Esophagus squamous epithelium (tissue), 5 donors: ENCODE measurements at regions not wholly inside any gene's neighbourhood (a gene's known extent, or its start where the extent isn't known, plus 50 kb on each side); places are given as distances from the start of the nearest gene placed in this dataset.

Experiments
- DNase-seq: peaks from one replicate; lab custom pipeline; 2025; lab: John Stamatoyannopoulos, UW
- H3K27ac ChIP-seq, 4 donors: fragments of 200-600 bp; sonication (generic); one replicate each; pipeline ENCODE4 v1.5.1; 2016 to 2019; ENCODE audit warnings: mild to moderate bottlenecking in 1 of 4
- H3K27me3 ChIP-seq, 4 donors: fragments of 200-600 bp; sonication (generic); 1 replicate in 3 of 4; 2 replicates in 1 of 4; pipeline versions ENCODE4 v1.5.1 to v1.6.0; 2017 to 2021; ENCODE audit warnings: antibody characterized with exemption in 1 of 4
- H3K36me3 ChIP-seq, 3 donors: fragments of 200-600 bp; sonication (generic); one replicate each; pipeline ENCODE4 v1.5.1; 2016 to 2019
- H3K4me1 ChIP-seq, 3 donors: fragments of 200-600 bp; sonication (generic); one replicate each; pipeline ENCODE4 v1.5.1; 2017 to 2019
- H3K4me3 ChIP-seq, 4 donors: fragments of 200-600 bp; sonication (generic); 1 replicate in 3 of 4; 2 replicates in 1 of 4; pipeline ENCODE4 v1.5.1; 2016 to 2019; ENCODE audit warnings: mild to moderate bottlenecking in 2 of 4, moderate library complexity in 1 of 4
- H3K9me3 ChIP-seq, 3 donors: fragments of 200-600 bp; sonication (generic); one replicate each; pipeline ENCODE4 v1.5.1; 2016 to 2019
- POLR2A ChIP-seq, 4 donors: fragments of 450-650 bp; IDR thresholded peaks; one replicate each; pipeline ENCODE4 v1.6.1; 2017; ENCODE audit warnings: antibody characterized with exemption in 4 of 4, mild to moderate bottlenecking in 4 of 4, moderate library complexity in 3 of 4
- WGBS, 2 donors: methylation state at CpG; one replicate each; pipeline ENCODE4 v1.1.5; 2018; 5-methylcytosine and 5-hydroxymethylcytosine counted together
- intact Hi-C: fragments of 100-400 bp; cut with DNase I; formaldehyde crosslinking; loops from one replicate; pipeline ENCODE4 v1.15.0; 2022
- TF ChIP-seq, protein P1 (sequence below), 6 experiments: fragments of 450-650 bp in 4 of 6; fragments of 200-600 bp in 2 of 6; sonication (generic) in 2 of 6; IDR thresholded peaks; one replicate each; pipeline ENCODE4 v1.5.1; 2016 to 2019; ENCODE audit warnings: antibody characterized with exemption in 6 of 6, mild to moderate bottlenecking in 4 of 6, moderate library complexity in 4 of 6
- donor health status: DM: yes; HTN: yes; CAD: no.

DNA sequence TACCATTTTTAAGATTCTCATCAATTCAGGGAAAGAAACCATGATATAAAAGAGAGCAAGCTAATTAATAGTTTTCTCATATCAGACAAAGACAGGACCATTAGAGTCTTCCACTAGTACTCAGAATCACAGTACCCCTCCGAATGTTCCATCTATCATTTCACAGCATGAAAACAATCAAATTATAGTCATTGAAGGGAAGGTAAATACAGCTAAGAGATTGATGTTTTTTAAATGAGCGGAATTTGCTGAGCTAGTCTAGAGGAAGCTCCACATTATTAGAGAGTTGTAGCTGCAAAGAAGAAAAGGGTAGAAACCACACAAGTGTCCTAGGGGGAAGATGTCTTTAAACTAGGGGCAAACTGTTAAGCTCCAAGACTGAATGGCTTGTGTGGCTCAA, 808.9 kb downstream of the CDH11 start:
- DNase-seq: no peak
- Histone ChIP-seq H3K4me1 (no peaks in the 10 kb centered on the region), H3K36me3 (no peaks in the 10 kb centered on the region), H3K4me3 (no peak overlapping the region), H3K27ac (no peak overlapping the region), H3K27me3 (no peaks in the 10 kb centered on the region), H3K9me3 (no peaks in the 10 kb centered on the region)
- intact Hi-C loops: no loop called here
- WGBS, 2 donors: 59 to 62% methylated on average over 2 of the region's 2 CpGs
- TF ChIP-seq POLR2A (IDR thresholded peaks at IDR 0.05): no peak
- TF ChIP-seq, protein P1, sequence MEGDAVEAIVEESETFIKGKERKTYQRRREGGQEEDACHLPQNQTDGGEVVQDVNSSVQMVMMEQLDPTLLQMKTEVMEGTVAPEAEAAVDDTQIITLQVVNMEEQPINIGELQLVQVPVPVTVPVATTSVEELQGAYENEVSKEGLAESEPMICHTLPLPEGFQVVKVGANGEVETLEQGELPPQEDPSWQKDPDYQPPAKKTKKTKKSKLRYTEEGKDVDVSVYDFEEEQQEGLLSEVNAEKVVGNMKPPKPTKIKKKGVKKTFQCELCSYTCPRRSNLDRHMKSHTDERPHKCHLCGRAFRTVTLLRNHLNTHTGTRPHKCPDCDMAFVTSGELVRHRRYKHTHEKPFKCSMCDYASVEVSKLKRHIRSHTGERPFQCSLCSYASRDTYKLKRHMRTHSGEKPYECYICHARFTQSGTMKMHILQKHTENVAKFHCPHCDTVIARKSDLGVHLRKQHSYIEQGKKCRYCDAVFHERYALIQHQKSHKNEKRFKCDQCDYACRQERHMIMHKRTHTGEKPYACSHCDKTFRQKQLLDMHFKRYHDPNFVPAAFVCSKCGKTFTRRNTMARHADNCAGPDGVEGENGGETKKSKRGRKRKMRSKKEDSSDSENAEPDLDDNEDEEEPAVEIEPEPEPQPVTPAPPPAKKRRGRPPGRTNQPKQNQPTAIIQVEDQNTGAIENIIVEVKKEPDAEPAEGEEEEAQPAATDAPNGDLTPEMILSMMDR (IDR thresholded peaks at IDR 0.05): no peak

GRCh38 chr16:64312292-64312691, 809.6 kb downstream of the CDH11 start:
- no peaks in the 10 kb centered on the region for H3K9me3 ChIP-seq
- no peaks in the 10 kb centered on the region for H3K36me3 ChIP-seq
- H3K4me3 ChIP-seq: no peak overlapping the region
- TF ChIP-seq, protein P1 (IDR thresholded peaks at IDR 0.05): no peak
- TF ChIP-seq POLR2A (IDR thresholded peaks at IDR 0.05): no peak
- H3K27ac ChIP-seq: no peak overlapping the region
- H3K27me3 ChIP-seq: no peaks in the 10 kb centered on the region
- intact Hi-C loops: no loop called here
- no peak for DNase-seq
- H3K4me1 ChIP-seq: no peaks in the 10 kb centered on the region

- H3K9me3 ChIP-seq: no peaks in the 10 kb centered on the region
- no peak overlapping the region for H3K27ac ChIP-seq
- 58 to 69% methylated on average over 1 of the region's 1 CpG for whole genome bisulfite sequencing, 2 donors
- no peak for DNase-seq
- TF ChIP-seq POLR2A (IDR thresholded peaks at IDR 0.05): no peak
- TF ChIP-seq, protein P1 (IDR thresholded peaks at IDR 0.05): no peak
- H3K4me1 ChIP-seq: no peaks in the 10 kb centered on the region
- H3K27me3 ChIP-seq: no peaks in the 10 kb centered on the region
- no peaks in the 10 kb centered on the region for H3K36me3 ChIP-seq
- intact Hi-C loops: no loop called here
- no peak overlapping the region for H3K4me3 ChIP-seq
Observed at GRCh38 chr16:64311241-64311640, 810.6 kb downstream of the CDH11 start.

GRCh38 chr16:64309398-64310110, 812.3 kb downstream of the CDH11 start:
- H3K27ac ChIP-seq: no peak overlapping the region
- H3K4me3 ChIP-seq: no peak overlapping the region
- H3K4me1 ChIP-seq: no peaks in the 10 kb centered on the region
- intact Hi-C loops: no loop called here
- 42 to 59% methylated on average over 2 of the region's 2 CpGs for WGBS, 2 donors
- no peak for TF ChIP-seq POLR2A (IDR thresholded peaks at IDR 0.05)
- TF ChIP-seq, protein P1 (IDR thresholded peaks at IDR 0.05): no peak
- no peaks in the 10 kb centered on the region for H3K27me3 ChIP-seq
- no peak for DNase-seq
- no peaks in the 10 kb centered on the region for H3K36me3 ChIP-seq
- no peaks in the 10 kb centered on the region for H3K9me3 ChIP-seq

- WGBS, 2 donors: 59 to 77% methylated on average over 3 of the region's 3 CpGs
- intact Hi-C loops: no loop called here
- no peak for DNase-seq
- Histone ChIP-seq H3K4me3 (no peak overlapping the region), H3K27ac (no peak overlapping the region), H3K27me3 (no peaks in the 10 kb centered on the region), H3K36me3 (no peaks in the 10 kb centered on the region), H3K9me3 (no peaks in the 10 kb centered on the region), H3K4me1 (no peaks in the 10 kb centered on the region)
- no peak for TF ChIP-seq POLR2A (IDR thresholded peaks at IDR 0.05)
- TF ChIP-seq, protein P1 (IDR thresholded peaks at IDR 0.05): no peak
Observed at GRCh38 chr16:64308721-64309120, 813.1 kb downstream of the CDH11 start.
